ENCODE measurements at regions not wholly inside any gene's neighbourhood (a gene's known extent, or its start where the extent isn't known, plus 50 kb on each side); places are given as distances from the start of the nearest gene placed in this dataset.
"Not testable (repeated sequence)": the region's sequence is repeated elsewhere in the genome, so short reads cannot be mapped to it uniquely, and the experiment has no call there.

DNA sequence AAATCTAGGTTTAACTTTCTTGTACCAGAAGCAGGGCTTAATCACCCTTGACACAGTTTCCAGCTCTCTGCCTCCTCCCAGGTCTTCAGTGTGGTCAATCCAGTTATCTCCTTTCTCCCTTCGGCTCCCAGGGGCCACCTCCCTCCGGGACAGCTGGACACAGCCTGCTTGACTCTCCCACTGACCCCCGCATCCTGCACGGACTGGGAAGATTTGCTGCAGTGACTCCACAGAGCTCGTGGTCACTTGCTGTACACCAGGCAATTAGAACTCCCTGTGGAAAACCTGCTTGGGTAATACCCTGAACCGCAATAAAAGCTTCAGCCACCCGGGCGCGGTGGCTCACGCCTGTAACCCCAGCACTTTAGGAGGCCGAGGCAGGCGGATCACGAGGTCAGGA lies 116.5 kb downstream of the NUFIP1 start:
- TF ChIP-seq ZFX (IDR thresholded peaks at IDR 0.05): no peak
- TF ChIP-seq CTCF (conservative IDR thresholded peaks at IDR 0.05): no peak
- H3K27ac ChIP-seq: no peak overlapping the region

DNA sequence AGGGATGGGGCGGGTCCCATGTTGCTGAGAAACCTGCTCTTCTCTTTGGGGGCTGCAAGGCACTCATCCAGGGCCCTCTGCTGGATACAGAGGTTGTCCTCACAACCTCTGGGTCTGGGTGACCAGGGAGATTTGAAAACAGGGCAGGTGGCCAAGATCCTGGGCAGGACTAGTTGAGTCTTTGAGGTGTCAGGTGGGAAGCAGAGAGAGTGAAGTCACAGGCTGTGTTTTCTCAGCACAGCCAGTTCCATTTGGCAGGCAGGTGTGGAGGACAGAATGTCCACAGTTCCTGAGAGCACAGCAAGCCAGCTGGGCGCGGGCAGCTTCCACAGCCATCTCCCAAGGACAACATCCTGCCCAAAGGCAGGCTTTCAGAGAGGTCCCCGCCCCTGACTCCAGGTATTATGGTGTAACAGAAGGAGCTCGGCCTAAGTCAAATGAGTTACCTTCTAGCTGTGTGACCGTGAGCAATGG lies 118.8 kb downstream of the NUFIP1 start:
- peak overlapping the region; percentile 24 for H3K27ac ChIP-seq
- TF ChIP-seq ZFX (IDR thresholded peaks at IDR 0.05) (no peak), CTCF (conservative IDR thresholded peaks at IDR 0.05) (no peak)

DNA sequence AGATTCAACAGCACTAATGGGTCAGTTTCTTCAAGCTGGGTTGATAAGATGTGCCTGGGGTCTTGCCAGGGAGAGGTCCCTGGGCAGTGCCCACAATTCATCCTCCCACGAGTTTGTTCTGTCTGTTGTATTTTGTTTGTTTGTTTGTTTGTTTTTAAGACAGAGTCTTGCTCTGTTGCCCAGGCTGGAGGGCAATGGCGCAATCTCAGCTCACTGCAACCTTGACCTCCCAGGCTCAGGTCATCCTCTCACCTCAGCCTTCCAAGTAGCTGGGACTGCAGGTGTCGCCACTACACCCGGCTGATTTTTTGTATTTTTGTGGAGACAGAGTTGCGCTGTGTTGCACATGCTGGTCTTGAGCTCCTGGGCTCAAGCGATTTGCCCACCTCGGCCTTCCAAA lies 120.1 kb downstream of the NUFIP1 start:
- H3K27ac ChIP-seq: no peak overlapping the region
- TF ChIP-seq CTCF (conservative IDR thresholded peaks at IDR 0.05) (no peak), ZFX (IDR thresholded peaks at IDR 0.05) (no peak)

DNA sequence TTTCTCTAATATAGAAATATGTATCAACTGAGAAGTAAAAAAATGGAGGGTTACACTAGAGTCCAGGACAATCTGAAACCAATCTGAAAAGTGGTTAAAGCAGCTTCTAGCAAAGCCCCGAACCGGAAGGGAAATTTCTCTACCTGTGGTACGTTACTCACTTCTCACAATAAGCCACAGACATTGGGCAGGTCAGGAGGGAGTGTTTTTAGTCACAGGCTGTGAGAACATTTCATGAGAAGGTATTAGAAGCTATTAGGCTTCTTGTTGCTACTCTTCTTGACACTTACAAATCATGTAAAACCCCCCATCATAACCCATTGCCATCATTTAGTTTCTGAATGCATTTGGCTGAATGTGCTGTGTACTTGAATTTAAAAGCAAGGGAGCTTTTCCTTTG lies 120.9 kb downstream of the NUFIP1 start:
- TF ChIP-seq ZFX (IDR thresholded peaks at IDR 0.05) (no peak), CTCF (conservative IDR thresholded peaks at IDR 0.05) (no peak)
- H3K27ac ChIP-seq: no peak overlapping the region

DNA sequence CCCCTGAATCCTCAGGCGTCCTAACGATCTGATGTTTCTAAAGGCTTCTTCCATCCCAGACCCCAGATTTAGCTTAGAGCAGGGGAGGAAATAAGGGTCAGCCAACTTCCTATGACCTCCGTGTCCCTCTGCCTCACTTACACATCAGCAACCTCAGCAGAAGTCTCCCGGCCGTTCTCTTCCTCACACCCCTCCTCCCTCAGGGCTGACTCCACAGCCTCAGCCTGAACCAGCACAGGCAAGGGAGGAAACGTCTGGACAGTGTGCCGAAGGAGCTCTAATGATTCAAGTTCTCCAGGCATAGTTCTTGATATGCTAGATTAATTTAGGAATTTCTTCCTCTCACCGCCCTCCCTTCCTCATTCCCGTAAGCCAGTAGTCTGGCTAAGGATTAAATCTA lies 121.4 kb downstream of the NUFIP1 start:
- no peak for TF ChIP-seq CTCF (conservative IDR thresholded peaks at IDR 0.05)
- no peak for TF ChIP-seq ZFX (IDR thresholded peaks at IDR 0.05)
- no peak overlapping the region for H3K27ac ChIP-seq

DNA sequence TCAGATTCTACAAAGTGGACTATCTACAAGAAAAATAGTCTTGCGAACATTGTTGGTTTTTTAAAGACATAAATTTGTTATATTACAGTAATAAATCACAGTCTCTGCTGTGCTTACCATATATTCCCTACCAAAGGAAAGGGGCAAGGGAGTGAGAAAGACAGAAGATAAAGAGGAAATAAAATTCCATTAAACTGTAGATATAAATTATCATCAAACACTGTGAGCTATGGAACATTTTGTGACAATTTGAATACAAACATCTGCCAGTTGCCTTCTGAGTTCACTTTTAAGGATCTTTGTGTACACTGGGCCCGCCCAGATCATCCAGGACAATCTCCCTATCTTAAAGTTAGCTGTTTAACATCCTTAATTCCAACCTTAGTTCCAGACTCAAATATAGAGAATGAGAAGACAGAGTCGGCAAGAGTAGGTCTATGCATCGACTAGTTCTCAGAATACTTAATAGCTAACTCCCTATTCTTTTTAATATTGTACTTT lies 122.8 kb downstream of the NUFIP1 start:
- TF ChIP-seq ZFX (IDR thresholded peaks at IDR 0.05): no peak
- TF ChIP-seq CTCF (conservative IDR thresholded peaks at IDR 0.05): no peak
- no peak overlapping the region for H3K27ac ChIP-seq

DNA sequence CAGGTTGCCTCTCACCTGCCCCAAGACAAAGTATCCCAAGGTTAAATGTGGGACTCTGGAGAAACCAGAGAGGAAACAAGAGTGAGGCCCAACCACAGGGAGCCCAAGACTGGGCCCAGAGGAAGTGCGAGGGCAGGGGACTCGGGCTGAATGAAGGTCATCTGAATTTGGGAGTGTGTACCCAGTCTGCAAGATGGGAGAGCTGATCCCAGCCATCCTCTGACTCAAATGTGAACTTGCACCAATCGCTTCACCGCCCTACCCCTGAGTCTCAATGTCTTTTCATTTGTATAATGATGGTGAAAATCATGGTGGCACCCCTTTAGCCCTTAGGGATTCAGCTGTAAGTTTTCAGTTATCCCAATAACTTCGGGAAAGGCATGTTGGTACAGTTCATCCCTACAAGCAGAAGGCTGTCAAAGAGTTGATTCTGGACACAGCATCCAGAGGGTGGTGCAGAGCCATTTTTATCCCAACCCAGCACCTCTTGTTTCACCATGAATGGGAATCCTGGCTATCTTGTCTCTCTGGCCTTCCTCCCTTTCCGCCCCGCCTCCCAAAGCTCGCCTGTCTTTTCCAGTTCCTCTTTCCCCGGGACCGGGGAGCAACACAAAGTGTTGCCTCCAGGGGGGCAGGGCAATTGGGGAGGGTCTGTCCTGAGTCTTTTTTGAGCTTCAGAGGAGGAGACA lies 123.4 kb downstream of the NUFIP1 start:
- no peak for TF ChIP-seq CTCF (conservative IDR thresholded peaks at IDR 0.05)
- no peak for TF ChIP-seq ZFX (IDR thresholded peaks at IDR 0.05)
- no peak overlapping the region for H3K27ac ChIP-seq

DNA sequence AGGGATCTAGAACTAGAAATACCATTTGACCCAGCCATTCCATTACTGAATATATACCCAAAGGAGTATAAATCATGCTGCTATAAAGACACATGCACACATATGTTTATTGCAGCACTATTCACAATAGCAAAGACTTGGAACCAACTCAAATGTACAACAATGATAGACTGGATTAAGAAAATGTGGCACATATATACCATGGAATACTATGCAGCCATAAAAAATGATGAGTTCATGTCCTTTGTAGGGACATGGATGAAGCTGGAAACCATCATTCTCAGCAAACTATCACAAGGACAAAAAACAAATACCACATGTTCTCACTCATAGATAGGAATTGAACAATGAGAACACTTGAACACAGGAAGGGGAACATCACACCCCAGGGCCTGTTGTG lies 125.6 kb downstream of the NUFIP1 start:
- H3K27ac ChIP-seq: not testable (repeated sequence)
